ENCODE measurements at regions not wholly inside any gene's neighbourhood (a gene's known extent, or its start where the extent isn't known, plus 50 kb on each side); places are given as distances from the start of the nearest gene placed in this dataset.
"Not testable (repeated sequence)": the region's sequence is repeated elsewhere in the genome, so short reads cannot be mapped to it uniquely, and the experiment has no call there.

GRCh38 chr6:134753001-134753400 lies 196.9 kb downstream of the ALDH8A1 start:
- WGBS, 4 donors = 73 to 79% (median 77%) methylated on average over 4 of the region's 4 CpGs
- ATAC-seq = no peak
- H3K4me3 ChIP-seq = no peak overlapping the region
- intact Hi-C loops (cut with DNase I) = no loop called here
- DNase-seq = no peak
- no peaks in the 10 kb centered on the region for H3K9me3 ChIP-seq
- H3K27ac ChIP-seq = no peak overlapping the region
- no peaks in the 10 kb centered on the region for H3K4me1 ChIP-seq
- no peaks in the 10 kb centered on the region for H3K36me3 ChIP-seq
- TF ChIP-seq POLR2A (IDR thresholded peaks at IDR 0.05) = no peak
- no peak for TF ChIP-seq CTCF (IDR thresholded peaks at IDR 0.05)
- no peaks in the 10 kb centered on the region for H3K27me3 ChIP-seq

- intact Hi-C loops (cut with DNase I) = no loop called here
- no peaks in the 10 kb centered on the region for H3K9me3 ChIP-seq
- H3K4me1 ChIP-seq = no peaks in the 10 kb centered on the region
- H3K27me3 ChIP-seq = no peaks in the 10 kb centered on the region
- H3K4me3 ChIP-seq = no peak overlapping the region
- 90 to 95% (median 92%) methylated on average over 5 of the region's 5 CpGs for WGBS, 4 donors
- TF ChIP-seq POLR2A (IDR thresholded peaks at IDR 0.05) (no peak), CTCF (IDR thresholded peaks at IDR 0.05) (no peak)
- ATAC-seq = no peak
- no peak for DNase-seq
- no peaks in the 10 kb centered on the region for H3K36me3 ChIP-seq
- no peak overlapping the region for H3K27ac ChIP-seq
Observed at GRCh38 chr6:134752445-134752844, 197.5 kb downstream of the ALDH8A1 start.

GRCh38 chr6:134750669-134751068 lies 199.2 kb downstream of the ALDH8A1 start:
- intact Hi-C loops (cut with DNase I) = no loop called here

GRCh38 chr6:134748484-134748883 lies 201.4 kb downstream of the ALDH8A1 start:
- H3K36me3 ChIP-seq = no peaks in the 10 kb centered on the region
- no peaks in the 10 kb centered on the region for H3K27me3 ChIP-seq
- ATAC-seq (no peak), DNase-seq (no peak)
- WGBS, 4 donors = 60 to 77% (median 68%) methylated on average over 3 of the region's 3 CpGs
- intact Hi-C loops (cut with DNase I) = no loop called here
- H3K27ac ChIP-seq = no peak overlapping the region
- H3K4me3 ChIP-seq = no peak overlapping the region
- H3K9me3 ChIP-seq = no peaks in the 10 kb centered on the region
- no peak for TF ChIP-seq CTCF (IDR thresholded peaks at IDR 0.05)
- no peak for TF ChIP-seq POLR2A (IDR thresholded peaks at IDR 0.05)
- H3K4me1 ChIP-seq = peaks cover 0 to 4% (median 0%) of the 10 kb centered on the region in 12 donors

More at GRCh38 chr6:134750669-134751068, 199.2 kb downstream of the ALDH8A1 start:
- DNase-seq (no peak), ATAC-seq (no peak)
- H3K36me3 ChIP-seq = no peaks in the 10 kb centered on the region
- H3K4me1 ChIP-seq = no peaks in the 10 kb centered on the region
- H3K9me3 ChIP-seq = no peaks in the 10 kb centered on the region
- no peak for TF ChIP-seq CTCF (IDR thresholded peaks at IDR 0.05)
- no peak for TF ChIP-seq POLR2A (IDR thresholded peaks at IDR 0.05)
- no peak overlapping the region for H3K4me3 ChIP-seq
- H3K27ac ChIP-seq = no peak overlapping the region
- no peaks in the 10 kb centered on the region for H3K27me3 ChIP-seq

- ATAC-seq, H3K36me3 ChIP-seq: not testable (repeated sequence)
- WGBS, 4 donors = 89 to 97% (median 95%) methylated on average over 2 of the region's 2 CpGs
Observed at GRCh38 chr6:134747197-134747596, 202.7 kb downstream of the ALDH8A1 start.

More at GRCh38 chr6:134747197-134747596, 202.7 kb downstream of the ALDH8A1 start:
- intact Hi-C loops (cut with DNase I); H3K4me3 ChIP-seq; H3K4me1 ChIP-seq; H3K27me3 ChIP-seq; DNase-seq; H3K9me3 ChIP-seq; H3K27ac ChIP-seq: not testable (repeated sequence)

All from heart left ventricle (tissue), 16 donors.